GM21786 (cell line): ENCODE measurements at regions not wholly inside any gene's neighbourhood (a gene's known extent, or its start where the extent isn't known, plus 50 kb on each side); places are given as distances from the start of the nearest gene placed in this dataset.

Source experiments
- ATAC-seq: cut with Tn5 transposase; IDR thresholded peaks from one replicate; pipeline ENCODE4 v1.9.1; 2021; ENCODE audit not compliant: unreplicated experiment

DNA sequence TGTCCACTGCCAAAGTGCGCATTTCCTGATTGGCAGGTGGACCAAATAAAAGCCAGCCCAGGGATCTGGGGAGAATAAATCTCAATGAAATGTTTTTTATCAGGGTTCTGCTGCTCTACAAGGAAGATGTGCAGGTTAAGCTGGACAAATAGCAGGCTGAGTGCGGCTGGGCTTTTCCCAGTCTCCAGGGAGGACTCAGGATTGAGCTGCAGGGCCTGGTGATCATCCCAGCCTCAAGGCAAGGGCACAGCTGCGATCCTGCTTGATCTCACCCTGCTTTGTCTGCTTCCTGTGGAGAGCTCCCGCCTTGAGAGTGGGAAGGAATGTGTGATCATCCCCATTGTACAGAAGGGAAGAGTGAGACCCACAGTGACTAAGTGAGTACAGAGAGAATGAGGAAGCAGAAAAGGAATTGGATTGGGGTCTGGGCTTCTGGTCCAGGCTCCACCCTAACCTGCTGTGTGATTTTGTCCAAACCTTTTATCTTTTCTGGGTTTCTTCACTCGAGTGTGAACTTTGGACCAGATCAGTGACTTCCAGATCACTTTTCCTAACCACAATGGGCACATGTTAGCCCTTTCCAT is 75.3 kb upstream of the CRHR1 start:
- ATAC-seq: no peak

DNA sequence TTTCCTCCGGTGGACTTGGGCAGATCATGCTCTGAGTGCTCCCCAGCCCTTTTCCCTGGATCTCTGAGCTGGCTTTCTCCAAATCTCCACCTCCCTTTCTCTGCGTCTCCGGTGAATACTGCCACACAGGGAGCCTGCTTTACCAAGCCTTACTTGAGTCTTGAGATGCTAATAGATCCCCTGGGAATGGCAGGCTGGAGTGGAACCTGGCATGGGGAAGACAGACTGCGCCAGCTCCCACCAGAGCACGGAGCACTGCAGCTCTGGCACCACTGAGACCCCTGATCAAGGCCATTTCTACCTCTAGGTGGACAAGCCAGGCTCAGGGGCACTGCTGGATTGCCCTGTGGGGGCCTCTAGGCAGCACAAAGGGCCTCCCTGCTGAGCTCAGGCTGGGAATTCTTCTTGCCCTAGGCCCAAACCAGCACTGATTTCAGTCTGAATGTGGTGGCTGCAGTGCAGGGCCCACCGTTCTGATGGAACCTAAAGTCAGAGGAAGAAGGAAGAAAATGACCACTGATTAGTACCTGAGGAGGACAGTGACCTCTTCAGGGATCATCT is 74.3 kb upstream of the CRHR1 start:
- no peak for ATAC-seq

DNA sequence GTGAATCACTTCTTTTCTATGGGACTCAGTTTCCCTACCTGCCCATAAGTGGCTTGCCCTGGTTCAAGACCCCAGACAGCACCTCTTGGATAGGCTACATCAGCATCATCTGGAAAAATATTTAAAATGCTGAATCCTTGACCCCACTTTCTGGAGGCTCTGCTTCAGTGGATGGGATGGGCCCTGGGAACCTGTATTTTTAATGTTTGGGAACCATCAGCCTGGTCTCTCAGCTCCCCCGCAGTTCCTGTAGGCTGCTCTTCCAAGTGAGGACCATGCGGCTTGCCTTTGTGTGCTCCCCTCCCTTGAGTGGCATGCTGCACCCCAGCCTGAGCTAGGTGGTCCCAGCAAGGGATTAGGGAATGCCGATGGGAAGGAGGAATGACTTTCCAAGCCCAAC is 68.3 kb upstream of the CRHR1 start:
- ATAC-seq: no peak

DNA sequence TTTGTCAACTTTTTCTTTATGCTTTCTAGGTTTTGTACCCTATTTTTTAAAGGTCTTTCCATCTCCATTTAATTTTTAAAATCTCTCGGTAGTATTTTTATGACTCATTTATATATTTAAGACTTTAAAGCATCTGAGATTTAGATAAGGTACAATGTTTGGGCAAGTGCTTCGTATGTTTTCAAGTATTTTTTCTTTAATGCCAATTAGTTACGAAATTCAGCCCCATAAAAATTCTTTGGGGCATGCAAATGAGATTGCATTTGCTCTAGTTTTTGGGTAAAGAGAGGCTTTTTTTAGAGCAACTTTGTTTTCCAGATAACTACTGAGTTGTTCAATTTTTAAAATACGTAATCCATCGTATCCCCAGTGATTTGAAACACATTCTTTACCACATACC is 65.3 kb upstream of the CRHR1 start:
- no peak for ATAC-seq

DNA sequence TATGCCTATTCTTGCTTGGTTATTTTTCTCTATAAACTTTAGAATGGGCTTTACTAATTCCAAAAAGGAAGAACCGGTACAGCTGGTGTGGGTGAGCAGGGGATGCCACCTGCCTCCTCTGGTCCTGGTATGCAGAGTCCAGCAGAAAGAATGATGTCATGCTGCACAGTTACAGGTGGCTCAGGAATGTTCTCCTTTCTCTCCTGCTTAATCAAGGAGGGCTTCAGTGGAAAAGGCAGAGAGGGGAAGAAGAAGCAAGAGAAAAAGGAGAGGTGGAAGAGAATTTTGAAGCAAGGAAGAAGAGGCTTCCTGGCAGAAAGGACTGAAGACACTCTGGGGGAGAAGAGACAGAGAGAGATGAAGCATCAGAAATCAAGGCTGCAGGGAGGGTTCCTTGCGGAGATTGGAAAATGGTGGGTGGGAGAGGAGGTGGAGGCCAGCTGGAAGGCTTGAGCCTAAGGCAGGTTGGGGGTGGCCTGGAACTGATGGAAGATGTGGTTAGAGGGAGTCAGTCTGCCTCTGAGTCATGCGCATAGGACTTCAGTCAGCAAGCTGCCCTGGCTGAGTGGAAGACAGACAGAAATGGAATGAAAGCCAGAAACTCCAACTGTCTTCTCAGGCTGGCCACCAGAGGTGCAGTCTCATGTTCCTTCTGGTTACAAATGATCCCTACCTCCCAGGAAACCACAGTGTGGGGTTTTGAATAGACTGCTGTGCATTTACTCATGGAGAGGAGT is 64.6 kb upstream of the CRHR1 start:
- ATAC-seq: no peak

DNA sequence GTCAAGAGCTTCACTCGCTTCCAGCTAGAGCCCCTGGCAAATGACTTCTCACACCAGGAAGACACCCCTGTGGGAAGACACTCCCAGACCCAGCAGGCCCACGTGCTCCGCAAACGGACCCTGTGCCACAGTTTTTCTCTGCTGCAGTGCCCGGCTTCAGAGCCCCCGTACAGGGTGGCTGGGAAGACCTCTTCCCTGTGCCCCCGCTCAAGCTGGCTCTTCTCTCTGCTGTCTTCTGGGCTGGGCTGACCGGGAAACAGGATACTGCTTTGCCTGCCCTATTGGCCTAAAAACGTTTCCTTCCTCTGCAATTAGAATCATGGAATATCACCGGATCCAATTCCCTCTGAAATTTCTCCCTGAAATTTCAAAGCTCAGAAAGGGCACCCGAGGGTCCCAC is 63.7 kb upstream of the CRHR1 start:
- ATAC-seq: no peak

DNA sequence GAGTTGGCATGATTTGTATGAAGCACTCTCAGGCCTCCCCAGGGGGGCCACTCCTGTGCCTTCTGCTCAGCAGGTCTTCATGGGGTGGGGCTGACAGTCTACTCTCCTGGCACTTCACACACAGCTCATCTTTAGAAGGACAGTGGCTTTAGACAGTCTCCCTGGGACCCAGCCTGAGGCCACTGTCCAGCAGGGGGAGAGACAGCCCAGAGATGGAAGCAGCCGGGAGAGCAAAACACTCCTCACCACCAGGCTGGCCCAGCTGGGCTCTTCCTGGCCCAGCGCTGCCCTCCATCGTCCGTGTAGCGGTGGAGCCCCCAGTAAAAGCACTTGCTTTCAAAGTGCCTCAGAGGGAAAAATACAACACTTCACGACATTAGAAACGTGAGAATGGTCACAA is 62.0 kb upstream of the CRHR1 start:
- ATAC-seq: no peak

DNA sequence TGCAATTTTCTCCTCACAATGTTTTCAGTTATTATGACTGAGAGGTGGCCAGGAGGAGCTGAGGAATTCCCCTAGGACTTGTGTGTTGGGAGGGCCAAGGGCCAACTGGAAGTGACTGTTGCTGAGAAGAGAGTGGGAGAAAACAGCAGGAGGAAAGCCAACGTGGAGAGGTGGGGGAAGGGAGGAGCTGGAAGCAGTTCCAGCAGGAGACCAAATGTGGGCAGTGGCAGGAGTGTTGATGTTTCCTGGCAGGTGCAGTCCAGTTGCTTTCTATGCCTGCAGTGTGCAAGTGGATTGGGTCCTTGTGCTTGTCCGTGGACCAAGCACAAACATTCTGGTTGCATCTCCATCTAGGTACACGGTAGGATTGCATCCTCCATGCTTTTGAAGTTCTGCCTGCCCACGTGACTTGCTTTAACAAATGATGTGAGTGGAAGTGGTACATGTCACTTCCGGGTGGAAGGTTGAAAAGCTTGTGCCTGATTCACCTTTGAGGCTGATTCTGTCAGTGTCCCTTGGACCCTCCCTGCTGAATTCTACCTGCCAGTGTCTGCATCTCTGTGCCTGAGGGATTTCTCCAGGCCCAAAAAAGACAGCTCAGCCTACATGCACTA is 54.7 kb upstream of the CRHR1 start:
- no peak for ATAC-seq

DNA sequence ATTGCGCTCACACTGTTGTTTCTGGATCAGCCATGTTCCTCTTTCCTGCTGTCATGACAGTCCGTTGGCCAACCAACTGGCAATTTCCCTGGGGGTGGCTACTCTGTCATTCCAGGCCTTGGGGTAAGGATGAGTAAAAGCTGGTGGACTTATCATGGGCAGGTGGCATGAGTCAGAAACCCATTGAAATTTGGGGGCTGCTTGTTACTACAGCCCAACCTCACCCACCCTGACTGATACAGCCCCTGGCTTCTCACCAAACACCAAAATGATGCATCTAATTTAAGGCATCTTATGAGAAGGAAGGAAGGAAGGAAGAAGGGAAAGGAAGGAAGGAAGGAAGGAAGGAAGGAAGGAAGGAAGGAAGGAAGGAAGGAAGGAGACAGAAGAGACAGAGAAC is 53.9 kb upstream of the CRHR1 start:
- no peak for ATAC-seq

DNA sequence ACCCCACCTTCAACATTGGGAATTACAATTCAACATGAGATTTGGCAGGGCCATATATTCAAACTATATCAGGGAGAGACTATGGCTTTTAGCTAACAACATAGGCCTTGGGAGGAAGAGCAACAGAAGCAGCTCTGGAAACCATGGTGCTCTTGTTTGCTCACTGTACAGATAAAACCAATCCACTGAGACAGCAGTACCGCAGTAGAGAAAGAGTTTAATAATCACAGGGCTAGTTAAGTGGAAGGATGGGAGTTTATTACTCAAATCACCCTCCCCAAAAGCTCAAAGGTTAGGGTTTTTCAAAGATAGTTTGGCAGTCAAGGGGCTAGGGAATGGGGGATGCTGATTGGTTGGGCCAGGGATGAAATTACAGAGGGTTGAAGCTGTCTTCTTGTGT is 52.7 kb upstream of the CRHR1 start:
- ATAC-seq: no peak

DNA sequence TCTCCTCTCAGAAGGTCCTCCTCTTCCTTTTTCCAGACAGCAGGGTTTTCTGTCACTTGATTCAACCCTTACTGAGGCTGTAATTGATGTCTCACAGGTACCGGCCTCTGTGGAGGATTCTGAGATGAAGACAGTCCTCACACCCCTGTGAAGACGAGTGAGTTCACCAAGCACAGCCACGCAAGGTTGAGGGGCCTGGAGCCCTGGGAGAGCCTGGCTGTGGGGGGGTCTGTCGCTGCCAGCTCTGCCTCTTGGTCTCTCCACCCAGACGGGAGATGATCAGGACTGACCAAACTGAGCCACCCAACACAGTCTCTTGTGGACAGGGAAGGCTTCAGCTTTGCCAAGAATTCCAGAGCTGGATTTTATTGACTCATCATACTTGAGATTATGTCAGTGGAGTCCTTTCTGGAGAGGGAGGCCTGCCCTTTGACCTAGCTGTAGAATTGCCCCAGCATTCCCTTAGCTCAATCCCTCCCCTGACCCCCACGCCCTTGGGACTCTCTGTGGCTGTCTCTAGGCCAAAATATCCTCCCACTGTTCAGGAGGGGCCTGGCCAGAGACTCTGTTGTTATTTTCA is 51.1 kb upstream of the CRHR1 start:
- no peak for ATAC-seq

DNA sequence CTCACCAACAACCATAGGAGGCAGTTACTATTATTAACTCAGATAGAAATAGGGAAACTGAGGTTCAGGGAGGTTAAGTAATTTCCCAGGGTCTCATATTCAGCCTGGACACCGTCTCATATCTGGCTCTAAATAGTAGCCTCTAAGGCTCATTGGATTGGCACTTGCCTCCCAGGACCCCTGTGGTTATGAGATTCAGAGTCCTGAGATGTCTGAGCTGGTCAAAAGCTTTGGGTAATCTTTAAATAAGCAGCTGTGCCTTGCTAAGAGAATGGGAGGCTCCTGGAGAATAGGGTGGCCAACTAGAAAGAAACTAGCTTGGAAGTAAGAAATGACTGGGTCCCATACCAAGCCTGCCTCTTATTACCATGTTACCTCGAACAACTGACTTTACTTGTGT is 50.3 kb upstream of the CRHR1 start:
- no peak for ATAC-seq
